ENCODE measurements at regions not wholly inside any gene's neighbourhood (a gene's known extent, or its start where the extent isn't known, plus 50 kb on each side); places are given as distances from the start of the nearest gene placed in this dataset.
"Not testable (repeated sequence)": the region's sequence is repeated elsewhere in the genome, so short reads cannot be mapped to it uniquely, and the experiment has no call there.

DNA sequence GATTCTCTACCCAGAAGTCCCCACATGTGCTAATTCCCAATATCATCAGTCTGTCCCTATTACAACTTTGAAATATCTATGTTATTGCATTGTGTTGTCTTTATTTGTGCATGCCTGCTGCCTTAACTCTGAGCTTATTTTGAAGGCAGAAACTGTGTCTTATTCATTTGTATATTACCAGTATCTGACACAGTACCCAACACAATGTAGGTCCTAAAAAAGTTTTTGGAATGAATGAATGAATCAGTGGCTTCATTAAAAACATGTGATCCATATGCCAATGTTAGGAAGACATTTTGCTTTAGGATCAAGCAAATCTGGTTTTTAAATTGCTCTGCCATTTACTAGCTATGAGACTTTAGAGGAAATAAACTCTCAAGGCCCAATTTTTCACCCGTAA, 420.4 kb downstream of the CBLN4 start:
- DNase-seq = no peak

DNA sequence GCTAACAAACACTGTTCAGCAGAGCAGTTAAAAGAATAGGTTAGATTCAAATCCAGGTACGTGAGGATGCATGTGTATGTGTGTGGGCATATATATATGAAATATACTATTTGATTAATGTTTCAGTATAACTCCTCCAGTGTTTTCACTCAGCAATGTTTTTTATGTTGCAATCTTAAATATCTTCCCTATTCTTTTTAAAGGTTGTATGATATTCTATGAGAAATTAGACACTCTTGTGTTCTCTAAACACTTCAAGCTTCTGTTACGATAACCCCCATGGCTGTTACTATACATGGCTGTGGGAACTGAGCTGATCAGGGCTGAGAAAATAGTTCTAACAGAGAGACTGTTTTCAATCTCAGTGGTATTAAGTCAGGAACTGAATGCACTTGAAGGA, 421.0 kb downstream of the CBLN4 start:
- no peak for DNase-seq

DNA sequence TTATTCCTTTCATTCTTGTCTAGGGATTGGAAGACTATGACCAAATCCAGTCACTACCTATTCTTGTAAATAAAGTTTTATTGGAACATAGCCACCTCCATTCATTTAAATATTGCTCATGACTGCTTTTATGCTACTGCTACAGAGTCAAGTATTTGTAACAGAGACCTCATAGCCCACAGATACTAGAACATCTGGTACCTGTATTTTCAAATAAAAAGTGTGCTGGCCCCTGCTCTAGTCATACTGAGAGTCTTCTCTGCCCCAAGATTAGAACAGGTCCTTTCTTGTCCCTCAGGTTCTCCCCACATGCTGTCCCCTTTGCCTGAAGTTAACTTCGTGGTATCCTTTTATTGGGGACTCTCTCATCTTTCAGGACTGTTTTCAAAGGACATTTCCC, 422.3 kb downstream of the CBLN4 start:
- no peak for DNase-seq

DNA sequence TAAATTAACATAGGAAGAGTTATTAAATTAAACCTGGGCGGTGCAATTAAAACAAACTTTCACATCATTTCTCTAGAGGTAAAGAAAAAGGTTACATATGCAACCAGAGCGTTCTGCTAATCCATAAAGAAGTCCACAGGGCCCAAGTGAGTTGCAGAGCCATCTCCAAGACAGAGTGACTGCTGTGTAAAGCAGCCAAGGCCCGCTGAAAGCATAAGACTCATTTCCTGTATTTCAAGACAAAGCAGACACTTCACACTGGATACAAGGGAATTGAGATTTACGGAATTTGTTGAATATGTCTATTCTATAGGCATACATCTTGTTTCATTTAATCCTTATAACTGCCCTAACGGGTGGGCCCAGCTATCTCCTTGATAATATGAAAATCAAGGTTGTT, 422.8 kb downstream of the CBLN4 start:
- DNase-seq = no peak

DNA sequence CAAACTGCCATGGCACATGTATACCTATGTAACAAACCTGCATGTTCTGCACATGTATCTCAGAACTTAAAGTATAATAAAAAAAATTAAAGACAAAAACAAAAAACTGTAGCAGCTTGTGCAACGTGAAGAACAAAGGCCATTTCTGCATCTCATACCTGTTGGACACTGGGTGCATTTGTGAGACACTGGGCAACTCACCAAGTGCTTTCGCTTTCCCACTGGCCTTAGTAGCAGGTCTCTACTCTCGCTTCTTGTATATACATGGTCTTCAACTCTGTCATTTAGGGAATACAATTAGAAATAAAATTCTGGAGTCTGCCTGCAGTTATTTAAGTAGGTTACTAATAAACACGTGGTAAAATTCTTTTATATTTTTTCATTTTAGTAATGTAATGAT, 423.8 kb downstream of the CBLN4 start:
- no peak for DNase-seq

DNA sequence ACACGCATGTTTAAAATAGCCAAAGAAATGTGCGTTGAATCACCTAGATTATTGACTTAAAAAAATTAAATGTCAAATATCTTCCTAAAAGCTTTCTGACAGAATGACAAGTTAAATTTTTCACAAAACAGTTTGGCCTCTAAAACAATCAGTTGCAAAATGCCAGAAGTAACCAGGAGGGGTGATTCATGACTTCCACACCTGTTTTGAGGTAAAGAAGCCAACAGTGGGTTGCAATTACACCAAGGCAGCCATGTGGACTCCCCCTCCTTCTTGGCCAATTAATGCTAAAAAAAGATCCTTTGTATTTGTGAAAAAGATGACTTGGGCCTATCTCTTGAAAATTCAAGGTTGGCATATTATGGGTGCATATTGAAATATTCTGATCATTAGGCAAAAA, 424.8 kb downstream of the CBLN4 start:
- no peak for DNase-seq

DNA sequence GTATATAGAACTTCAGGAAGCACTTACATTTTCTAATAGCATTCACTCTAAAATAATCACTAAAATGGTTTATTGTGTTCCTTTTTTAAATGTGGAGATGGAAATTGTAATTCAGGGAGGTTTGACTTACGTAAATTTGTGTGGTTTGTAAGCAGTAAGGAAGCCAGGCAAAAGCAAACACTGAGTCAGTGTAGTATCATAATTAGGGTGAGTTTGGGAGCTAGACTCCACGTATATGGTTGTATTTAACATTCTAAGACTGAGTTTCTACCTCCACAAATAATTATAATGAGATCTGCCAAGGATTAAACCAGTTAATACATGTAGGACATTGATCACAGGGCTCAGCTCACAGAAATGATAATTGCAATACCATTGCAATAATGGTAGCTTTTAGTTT, 425.5 kb downstream of the CBLN4 start:
- no peak for DNase-seq

DNA sequence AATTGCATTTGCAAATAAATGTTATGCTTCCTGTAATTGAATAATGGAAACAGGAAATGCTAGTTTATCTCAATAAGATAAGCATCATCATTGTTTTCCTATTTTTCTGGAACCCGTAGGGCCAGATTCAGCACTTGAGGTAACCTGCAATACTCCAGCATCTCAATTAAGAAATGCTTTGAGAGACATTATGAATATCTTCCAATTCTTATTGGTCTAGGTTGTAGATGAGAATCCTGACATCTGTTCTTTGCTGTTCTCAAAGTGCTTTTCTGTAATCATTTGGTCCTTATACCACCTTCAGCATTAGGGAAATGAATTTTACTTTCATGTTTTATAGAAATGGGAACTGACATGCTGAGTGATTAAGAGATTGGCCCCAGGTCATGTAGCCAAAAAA, 428.3 kb downstream of the CBLN4 start:
- DNase-seq = no peak

DNA sequence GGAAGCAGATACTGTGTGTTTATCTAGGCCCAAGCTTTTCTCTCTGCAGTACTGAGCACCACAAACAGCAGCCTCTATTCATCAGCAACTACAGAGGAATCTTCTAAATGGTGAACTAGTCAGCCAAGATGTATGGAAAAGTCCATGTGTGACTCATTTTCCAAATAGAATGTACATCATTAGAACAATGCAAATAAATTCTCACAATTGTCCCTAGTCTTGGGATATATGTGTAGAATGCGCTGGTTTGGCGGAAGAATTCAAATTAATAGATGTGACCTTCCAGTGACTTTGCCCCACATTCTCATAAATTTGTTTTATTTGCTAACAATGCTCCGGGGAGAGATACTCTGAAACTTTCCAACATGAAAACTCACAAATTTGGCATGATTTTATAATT, 436.2 kb downstream of the CBLN4 start:
- DNase-seq = no peak

DNA sequence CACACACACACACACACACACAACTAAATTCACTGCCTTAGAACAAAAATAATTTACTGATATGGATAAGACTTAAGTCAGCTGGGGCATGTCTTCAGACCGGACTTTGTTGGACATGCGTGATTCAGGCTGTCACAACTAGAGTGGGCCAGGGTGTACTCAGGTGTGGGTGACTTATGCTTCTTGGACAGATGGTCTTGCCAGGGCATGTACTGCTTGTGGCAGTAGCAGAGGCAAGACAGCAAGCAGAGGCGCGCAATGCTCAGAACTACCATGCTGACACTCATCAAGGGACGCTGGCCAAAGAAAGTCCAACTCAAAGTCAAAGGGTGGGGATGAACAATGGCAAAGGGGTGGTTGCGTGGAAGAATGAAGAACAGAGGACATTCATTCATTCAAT, 437.5 kb downstream of the CBLN4 start:
- no peak for DNase-seq

DNA sequence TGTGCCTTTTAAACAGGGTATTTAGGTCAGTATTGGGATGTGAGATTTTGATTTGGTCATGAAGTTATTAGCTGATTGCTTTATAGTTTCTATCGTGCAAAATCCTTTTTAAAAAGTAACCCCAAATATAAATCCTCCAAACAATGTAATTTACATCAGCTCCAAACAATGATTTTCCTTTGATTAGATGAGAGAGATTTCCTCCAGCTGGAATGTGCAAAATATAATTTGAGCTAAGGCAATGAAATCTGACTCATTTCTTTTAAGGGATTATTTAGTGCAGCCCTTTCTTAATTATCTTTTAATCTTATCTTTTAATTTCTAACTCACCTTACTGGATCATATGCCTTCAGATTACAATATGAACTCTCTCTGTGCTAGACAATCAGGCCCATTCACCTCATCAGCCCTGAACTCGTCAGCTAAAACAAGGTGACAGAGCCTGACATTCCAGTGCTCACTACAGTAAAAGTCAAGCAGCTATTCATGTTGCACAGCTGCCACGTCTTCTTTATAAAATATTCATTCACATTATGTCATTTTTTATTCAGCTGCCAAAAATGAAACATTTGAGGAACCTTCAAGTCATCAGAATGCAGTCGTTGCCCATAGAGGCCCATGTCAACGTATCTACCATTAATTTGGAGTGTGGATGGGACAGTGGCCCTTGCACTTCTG, 440.1 kb downstream of the CBLN4 start:
- no peak for DNase-seq

DNA sequence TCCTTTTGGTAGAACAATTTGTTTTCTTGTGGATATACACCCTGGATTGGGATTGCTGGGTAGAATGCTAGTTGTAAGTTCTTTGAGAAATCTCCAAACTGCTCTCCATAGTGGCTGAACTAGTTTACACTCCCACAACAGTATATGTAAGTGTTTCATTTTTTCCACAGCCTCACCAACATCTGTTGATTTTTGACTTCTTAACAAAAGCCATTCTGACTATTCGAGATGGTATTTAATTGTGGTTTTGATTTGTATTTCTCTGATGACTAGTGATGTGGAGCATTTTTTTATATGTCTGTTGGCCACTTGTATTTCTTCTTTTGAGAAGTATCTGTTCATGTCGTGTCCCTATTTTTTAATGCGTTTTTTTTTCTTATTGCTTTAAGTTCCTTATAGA, 444.1 kb downstream of the CBLN4 start:
- no peak for DNase-seq

DNA sequence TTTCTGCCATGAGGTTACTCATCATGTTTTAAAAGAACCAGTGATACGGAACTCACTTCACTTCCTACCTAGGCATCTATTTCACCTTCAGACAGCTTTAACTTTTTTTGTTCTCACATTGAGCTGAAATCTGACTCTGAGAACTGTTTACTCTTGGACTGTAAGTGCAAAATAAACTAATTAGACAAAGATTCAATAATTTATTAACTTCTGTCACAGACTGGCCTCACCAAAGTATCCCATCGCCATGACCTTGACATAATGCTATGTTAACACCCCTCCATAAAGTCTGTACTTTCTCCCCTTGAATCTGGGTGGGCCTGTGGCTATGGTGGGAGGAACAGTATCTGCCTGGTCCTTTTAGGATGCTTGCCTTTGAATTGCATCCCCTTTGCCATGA, 448.1 kb downstream of the CBLN4 start:
- no peak for DNase-seq

DNA sequence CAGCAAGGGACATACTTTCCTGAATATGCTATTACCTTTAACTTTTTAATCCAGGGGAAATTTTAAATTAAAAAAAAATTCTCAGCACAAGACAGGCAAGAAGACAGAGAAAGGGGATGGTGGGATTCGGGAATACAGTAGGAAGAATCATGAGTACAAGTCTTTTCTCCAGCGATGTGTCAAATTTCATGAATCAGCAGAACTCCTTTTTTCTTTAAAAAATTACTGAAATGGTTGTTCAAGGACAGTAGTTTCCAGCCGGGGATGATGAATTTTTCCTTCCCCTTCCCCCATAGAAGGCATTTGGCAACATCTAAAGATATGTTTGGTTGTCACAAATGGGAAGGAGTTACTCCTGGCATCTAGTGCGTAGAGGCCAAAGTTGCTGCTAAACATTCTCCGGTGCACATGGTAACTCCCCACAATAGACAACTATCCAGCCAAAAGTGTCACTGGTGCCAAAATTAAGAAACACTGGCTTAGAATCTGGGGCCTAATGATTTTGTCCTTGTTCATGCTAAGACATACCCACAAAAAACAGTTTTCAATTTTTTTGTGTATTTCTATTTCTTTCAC, 450.2 kb downstream of the CBLN4 start:
- DNase-seq = no peak

DNA sequence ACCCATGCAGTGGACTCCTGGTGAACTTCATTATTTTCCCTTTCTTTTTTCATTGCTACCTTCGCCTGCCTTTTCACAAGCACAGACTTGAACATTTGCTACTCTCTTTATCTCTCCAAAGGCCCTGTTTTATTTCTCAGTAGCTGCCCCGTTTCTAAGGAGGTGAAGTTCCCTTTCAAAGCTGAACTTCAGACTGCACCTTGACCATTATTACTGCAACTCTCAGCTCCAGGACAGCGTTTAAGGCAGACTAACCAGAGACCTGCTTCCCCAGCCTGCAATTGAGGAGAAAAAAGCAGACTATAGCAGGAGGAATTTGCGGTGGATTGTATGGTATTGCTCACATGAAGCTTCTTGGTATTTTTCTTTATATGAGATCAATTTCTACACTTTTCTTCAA, 460.7 kb downstream of the CBLN4 start:
- DNase-seq = no peak

DNA sequence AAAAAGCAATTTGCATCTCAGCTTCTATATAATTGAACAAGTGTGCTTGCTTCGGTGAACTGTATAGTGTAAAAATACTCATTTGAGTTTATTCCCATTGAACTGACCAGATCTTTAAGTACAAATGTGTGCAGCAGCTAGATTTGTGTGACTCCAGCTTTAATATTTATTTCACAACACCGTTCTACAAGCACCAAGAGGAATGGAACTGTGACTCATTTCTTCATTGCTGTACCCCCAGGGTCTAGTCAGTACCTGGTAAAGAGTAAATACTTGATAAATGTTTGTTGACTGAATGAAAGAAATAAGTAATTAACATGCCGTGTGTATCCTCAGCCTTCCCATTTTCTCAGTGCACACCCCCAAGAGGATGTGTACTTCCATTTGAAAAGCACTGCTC, 464.8 kb downstream of the CBLN4 start:
- no peak for DNase-seq

DNA sequence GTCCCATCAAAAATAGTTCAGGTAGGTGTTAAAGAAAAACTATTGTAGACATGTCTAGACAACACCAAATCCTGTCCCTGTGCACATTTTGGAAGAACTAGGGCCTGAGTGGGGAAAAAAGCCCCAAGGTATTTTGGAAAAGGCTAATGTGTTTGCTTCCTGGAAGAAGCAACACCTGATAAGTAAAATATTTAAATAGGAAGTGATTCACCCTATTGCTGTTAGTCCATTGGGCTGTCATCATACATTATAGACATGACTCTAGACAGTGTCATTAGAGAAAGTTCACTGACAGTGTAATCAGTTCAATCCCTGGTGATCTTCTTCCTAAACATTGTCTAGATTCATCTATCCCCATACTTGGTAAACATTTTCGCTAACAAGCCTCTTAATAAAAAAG, 465.3 kb downstream of the CBLN4 start:
- no peak for DNase-seq

DNA sequence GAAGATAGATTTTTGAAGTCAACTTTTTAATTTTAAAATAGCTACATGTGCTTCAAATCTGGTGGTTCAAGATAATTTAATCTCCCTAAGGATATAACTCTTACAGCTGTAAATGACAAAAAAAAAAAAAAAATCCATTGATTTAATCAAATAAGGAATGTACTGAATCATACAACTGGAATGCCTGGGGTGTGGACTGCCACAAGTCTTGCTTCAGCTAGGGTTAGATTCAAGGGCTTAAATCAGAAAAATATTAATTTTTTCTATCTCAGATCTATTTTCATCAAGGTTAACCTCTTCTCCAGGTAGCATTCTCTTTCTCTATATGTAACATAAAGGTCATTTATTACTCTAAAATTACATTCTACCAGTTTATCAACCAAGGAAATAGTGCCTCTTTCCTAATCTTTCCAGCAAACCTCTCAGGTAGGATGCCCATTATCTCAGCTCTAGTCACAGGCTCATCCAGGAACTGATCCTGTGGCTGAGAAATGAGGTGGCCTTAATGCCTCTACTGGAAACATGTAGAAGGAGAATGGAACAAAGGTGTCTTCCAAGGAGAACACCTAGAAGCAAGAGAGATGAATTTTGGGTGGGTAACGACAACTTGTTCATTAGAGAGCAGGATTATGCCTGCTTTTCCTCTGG, 466.9 kb downstream of the CBLN4 start:
- no peak for DNase-seq

DNA sequence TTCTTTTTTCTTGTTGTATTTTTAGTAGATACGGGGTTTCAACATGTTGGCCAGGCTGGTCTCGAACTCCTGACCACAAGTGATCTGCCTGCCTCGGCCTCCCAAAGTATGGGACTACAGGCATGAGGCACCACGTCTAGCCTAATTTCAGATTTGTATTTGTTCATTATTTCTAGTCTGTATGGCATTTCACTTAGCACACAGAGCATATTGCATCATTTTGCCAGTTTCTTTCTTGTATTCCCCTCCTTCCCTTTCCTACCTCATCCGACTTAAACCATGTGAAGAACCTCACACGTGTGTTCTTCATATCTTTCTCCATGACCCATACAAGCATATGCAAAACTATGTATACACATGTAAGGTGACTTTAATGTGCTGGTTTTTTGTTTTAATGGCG, 470.0 kb downstream of the CBLN4 start:
- no peak for DNase-seq

DNA sequence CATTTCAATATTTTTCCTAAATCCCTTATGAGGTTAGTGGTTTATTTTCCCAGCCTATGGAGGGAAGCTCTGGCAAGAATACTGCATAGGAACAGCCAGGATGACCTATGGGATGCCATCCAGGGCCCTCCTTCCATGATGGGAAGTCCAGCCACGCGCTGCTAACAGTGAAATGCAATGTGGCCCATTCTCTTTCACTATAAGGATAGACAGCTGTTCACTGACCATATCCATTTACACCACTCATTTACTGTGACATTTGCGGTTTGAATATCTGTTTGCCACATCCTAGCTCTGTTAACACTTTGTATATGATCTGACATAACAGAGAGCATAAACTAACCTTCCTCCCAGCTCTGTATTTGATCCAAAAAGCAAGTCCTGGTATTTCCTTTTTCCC, 471.7 kb downstream of the CBLN4 start:
- no peak for DNase-seq

DNA sequence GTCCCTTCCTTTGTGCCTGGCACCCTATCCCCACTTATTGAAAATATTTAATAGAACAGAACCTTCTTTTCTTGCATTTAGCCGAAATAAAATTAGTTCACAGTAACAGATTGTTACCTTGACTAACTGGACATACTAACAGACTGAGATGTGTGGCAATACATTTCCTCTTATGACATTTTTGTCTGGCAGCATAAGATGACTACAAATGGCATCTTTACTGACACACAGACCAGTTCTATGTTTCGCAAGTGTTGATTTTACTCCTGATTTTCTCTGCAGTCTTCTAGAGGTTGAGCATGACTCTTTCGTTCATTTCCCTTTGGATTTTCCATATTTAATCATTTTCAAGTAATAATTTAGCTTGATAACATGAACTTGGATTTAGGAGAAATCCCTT, 474.6 kb downstream of the CBLN4 start:
- DNase-seq = no peak

DNA sequence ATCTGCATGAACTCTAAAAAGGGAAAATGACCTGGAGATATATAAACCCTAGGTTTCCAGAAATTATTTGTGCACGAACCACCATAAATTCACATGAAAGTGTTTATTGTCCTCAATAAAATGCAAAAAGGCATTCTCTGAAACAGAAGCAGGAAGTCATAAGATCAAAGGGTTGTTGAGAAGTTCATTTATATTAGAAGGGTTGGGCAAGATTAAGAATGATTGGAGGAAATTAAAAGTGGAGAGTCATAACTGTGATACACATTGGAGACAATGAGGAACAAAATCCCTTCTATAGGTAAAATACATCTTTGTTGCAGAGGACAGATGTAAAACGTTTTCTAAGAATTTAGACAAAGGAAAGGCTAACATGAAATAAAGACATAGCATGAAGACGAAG, 476.8 kb downstream of the CBLN4 start:
- DNase-seq = no peak

DNA sequence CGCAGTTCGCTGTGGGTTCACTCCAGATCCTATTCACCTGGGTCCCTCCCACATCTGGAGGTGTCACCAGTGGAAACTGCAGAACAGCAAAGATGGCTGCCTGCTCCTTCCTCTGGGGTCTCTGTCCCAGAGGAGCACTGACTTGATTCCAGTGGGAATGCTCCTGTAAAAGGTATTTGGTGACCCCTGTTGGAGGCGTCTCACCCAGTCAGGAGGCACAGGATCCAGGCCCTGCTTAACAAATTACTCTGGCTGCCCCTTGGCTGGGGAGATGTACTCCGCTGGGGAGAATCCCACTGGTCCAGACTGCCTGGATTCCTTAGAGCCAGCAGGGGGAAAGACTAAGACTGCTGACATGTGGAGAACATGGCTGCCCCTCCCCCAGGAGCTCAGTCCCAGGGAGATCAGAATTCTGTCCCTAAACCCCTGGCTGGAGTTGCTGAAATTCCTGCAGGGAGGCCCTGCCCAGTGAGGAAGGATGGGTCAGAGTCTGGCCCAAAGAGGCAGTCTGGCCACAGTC, 483.0 kb downstream of the CBLN4 start:
- DNase-seq = no peak

DNA sequence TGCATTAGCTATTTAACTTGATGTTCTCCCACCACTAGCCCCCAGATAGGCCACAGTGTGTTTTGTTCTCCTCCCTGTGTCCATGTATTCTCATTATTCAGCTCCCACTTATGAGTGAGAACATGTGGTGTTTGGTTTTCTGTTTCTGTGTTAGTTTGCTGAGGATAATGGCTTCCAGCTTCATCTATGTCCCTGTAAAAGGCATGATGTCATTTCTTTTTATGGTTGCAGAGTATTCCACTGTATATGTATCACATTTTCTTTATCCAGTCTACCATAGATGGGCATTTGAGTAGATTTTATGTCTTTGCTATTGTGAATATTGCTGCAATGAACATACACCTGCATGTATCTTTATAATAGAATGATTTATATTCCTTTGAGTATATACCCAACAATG, 487.7 kb downstream of the CBLN4 start:
- DNase-seq = not testable (repeated sequence)

DNA sequence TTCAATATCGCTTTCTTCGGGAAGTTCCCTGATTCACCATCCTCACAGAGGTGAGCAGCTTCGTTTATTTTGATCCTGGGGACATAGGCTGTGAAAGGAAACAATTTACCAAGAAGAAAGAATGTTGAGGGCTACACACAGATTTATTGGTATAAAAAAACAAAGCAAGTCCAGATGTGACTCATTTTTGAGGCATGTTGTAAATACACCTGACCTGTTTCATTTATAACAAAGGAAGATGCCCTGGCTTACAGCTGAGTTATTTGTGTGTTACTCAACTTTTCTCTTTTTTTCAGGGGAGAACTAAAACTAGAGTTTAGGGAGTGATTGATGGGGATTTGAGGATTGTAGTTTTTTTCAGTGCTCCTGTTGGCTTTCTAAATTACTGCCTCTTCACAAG, 489.5 kb downstream of the CBLN4 start:
- DNase-seq = no peak
